Panc1 (cell line): ENCODE measurements at regions not wholly inside any gene's neighbourhood (a gene's known extent, or its start where the extent isn't known, plus 50 kb on each side); places are given as distances from the start of the nearest gene placed in this dataset.

Source experiments
- ATAC-seq: fragments of 200-7000 bp; cut with Tn5 transposase; 2 replicates; pipeline ENCODE4 v1.9.1; 2020; ENCODE audit warnings: mild to moderate bottlenecking, moderate library complexity
- BruUV-seq: library from RNA; stranded (reverse); fragments of 400-500 nt; replicated peaks from 2 replicates; lab custom pipeline; 2021; lab: Mats Ljungman, UMichigan
- CTCF ChIA-PET: fragments of 300-600 bp; sonication (Branson Sonifier 250); formaldehyde crosslinking; loops from one replicate; lab custom pipeline; 2022; ENCODE audit warnings: antibody characterized with exemption; lab: Charles Lee
- POLR2A ChIA-PET: fragments of 300-600 bp; sonication (Branson Sonifier 250); formaldehyde crosslinking; loops from one replicate; lab custom pipeline; 2022; ENCODE audit warnings: antibody characterized with exemption; lab: Charles Lee
- DNase-seq: peaks from one replicate; pipeline ENCODE4 v3.0.0-alpha.2; 2010; ENCODE audit warnings: low read depth, low spot score
- H3K27ac ChIP-seq: 2 replicates; pipeline ENCODE4 v1.5.1; 2011; ENCODE audit warnings: mild to moderate bottlenecking, low read length, inconsistent platforms
- H3K27me3 ChIP-seq: fragments of 200-500 bp; sonication (Bioruptor generic); 2 replicates; pipeline ENCODE4 v1.6.0; 2014; ENCODE audit warnings: low read length, inconsistent platforms; ENCODE audit not compliant: control insufficient read depth, insufficient read depth
- H3K36me3 ChIP-seq: fragments of 200-500 bp; sonication (Bioruptor generic); 2 replicates; pipeline ENCODE4 v1.5.1; 2014; ENCODE audit warnings: inconsistent platforms, mild to moderate bottlenecking, low read length, moderate library complexity; ENCODE audit not compliant: control insufficient read depth, insufficient read depth
- H3K4me1 ChIP-seq: 2 replicates; pipeline ENCODE4 v1.5.1; 2011; ENCODE audit warnings: inconsistent platforms, mild to moderate bottlenecking, low read length, moderate library complexity; ENCODE audit not compliant: control insufficient read depth, insufficient read depth
- H3K4me3 ChIP-seq, 2 experiments: 2 replicates each; pipeline ENCODE4 v1.5.1; 2011 to 2012; ENCODE audit warnings: low read depth in 2 of 2, low read length in 2 of 2, mild to moderate bottlenecking in 2 of 2, inconsistent platforms in 1 of 2, moderate library complexity in 1 of 2
- H3K9me3 ChIP-seq: fragments of 200-500 bp; sonication (Bioruptor generic); 2 replicates; pipeline ENCODE4 v1.5.1; 2014; ENCODE audit warnings: low read depth, mild to moderate bottlenecking, inconsistent platforms, low read length, moderate library complexity; ENCODE audit not compliant: control insufficient read depth, insufficient read depth
- CTCF ChIP-seq: fragments of 450-650 bp; IDR thresholded peaks from 2 replicates; pipeline ENCODE4 v1.5.1; 2017; ENCODE audit warnings: mild to moderate bottlenecking
- POLR2AphosphoS5 ChIP-seq: IDR thresholded peaks from 2 replicates; pipeline ENCODE4 v1.6.1; 2012; ENCODE audit warnings: mild to moderate bottlenecking, low read depth, low read length, moderate library complexity
- REST ChIP-seq, 2 experiments: IDR thresholded peaks; 2 replicates each; pipeline ENCODE4 v1.6.1; 2011 to 2012; ENCODE audit warnings: low read depth in 2 of 2, control low read depth in 1 of 2, low read length in 1 of 2, mild to moderate bottlenecking in 1 of 2, moderate library complexity in 1 of 2; ENCODE audit not compliant: insufficient read depth in 1 of 2
- SIN3A ChIP-seq: IDR thresholded peaks from 2 replicates; pipeline ENCODE4 v1.6.1; 2012; ENCODE audit warnings: low read depth, mild to moderate bottlenecking, low read length, moderate library complexity, borderline replicate concordance; ENCODE audit not compliant: insufficient read depth
- TCF7L2 ChIP-seq: IDR thresholded peaks from 2 replicates; pipeline ENCODE4 v1.6.1; 2011; ENCODE audit warnings: mild to moderate bottlenecking, low read depth, low read length, inconsistent platforms
- in situ Hi-C: cut with HindIII; loops from 2 replicates; pipeline ENCODE4 v1.10.0; 2016; ENCODE audit warnings: low sequenced_read_pairs, low pct_unique_long_range_greater_than_20kb
- intact Hi-C: fragments of 100-400 bp; cut with micrococcal nuclease; formaldehyde crosslinking; loops from one replicate; pipeline ENCODE4 v1.10.0; 2022; ENCODE audit not compliant: unreplicated experiment

GRCh38 chr2:45203400-45203799 is 194.1 kb upstream of the SIX2 start:
- BruUV-seq, result no TSS peak
- Histone ChIP-seq H3K4me1 (no peaks in the 10 kb centered on the region), H3K27ac (no peak overlapping the region), H3K27me3 (peaks cover 9% of the 10 kb centered on the region), H3K9me3 (no peaks in the 10 kb centered on the region), H3K36me3 (no peaks in the 10 kb centered on the region), H3K4me3 (no peak overlapping the region)
- CTCF ChIA-PET, result no interaction called here
- intact Hi-C loops, result no loop called here
- ATAC-seq (no peak), DNase-seq (no peak)
- POLR2A ChIA-PET, result no interaction called here
- in situ Hi-C loops, result no loop called here
- TF ChIP-seq POLR2AphosphoS5, result no peak
- TF ChIP-seq CTCF, result no peak
- no peak for TF ChIP-seq TCF7L2
- TF ChIP-seq SIN3A, result no peak

GRCh38 chr2:45199973-45200372 is 190.7 kb upstream of the SIX2 start:
- Histone ChIP-seq H3K4me3 (no peak overlapping the region), H3K36me3 (no peaks in the 10 kb centered on the region), H3K4me1 (no peaks in the 10 kb centered on the region), H3K27me3 (peaks cover 9% of the 10 kb centered on the region), H3K9me3 (no peaks in the 10 kb centered on the region), H3K27ac (no peak overlapping the region)
- POLR2A ChIA-PET, result no interaction called here
- in situ Hi-C loops, result no loop called here
- no peak for TF ChIP-seq SIN3A
- no peak for TF ChIP-seq REST (IDR thresholded peaks at IDR 0.05; ENCODE audit: insufficient read depth in 1 of 2, low read depth in 2 of 2, low read length in 1 of 2)
- TF ChIP-seq TCF7L2, result no peak
- no peak for TF ChIP-seq POLR2AphosphoS5
- no peak for TF ChIP-seq CTCF
- intact Hi-C loops, result no loop called here
- no peak for ATAC-seq
- CTCF ChIA-PET, result no interaction called here
- no TSS peak for BruUV-seq
- DNase-seq, result no peak

- no TSS peak for BruUV-seq
- CTCF ChIA-PET, result no interaction called here
- no peak overlapping the region for H3K4me3 ChIP-seq
- no peaks in the 10 kb centered on the region for H3K9me3 ChIP-seq
- H3K4me1 ChIP-seq, result no peaks in the 10 kb centered on the region
- H3K27ac ChIP-seq, result no peak overlapping the region
- ATAC-seq (no peak), DNase-seq (no peak)
- in situ Hi-C loops, result no loop called here
- POLR2A ChIA-PET, result no interaction called here
- H3K36me3 ChIP-seq, result no peaks in the 10 kb centered on the region
- intact Hi-C loops, result no loop called here
- H3K27me3 ChIP-seq, result peaks cover 3% of the 10 kb centered on the region
- TF ChIP-seq SIN3A (no peak), POLR2AphosphoS5 (no peak), REST (IDR thresholded peaks at IDR 0.05; ENCODE audit: insufficient read depth in 1 of 2, low read depth in 2 of 2, low read length in 1 of 2) (no peak)
Observed at GRCh38 chr2:45195916-45196315, 186.7 kb upstream of the SIX2 start.
